CD4-positive, alpha-beta T cell treated with Interleukin-2 at 100 ng/mL for 4 hours (primary cell): ENCODE measurements at regions not wholly inside any gene's neighbourhood (a gene's known extent, or its start where the extent isn't known, plus 50 kb on each side); places are given as distances from the start of the nearest gene placed in this dataset.
"Not testable (repeated sequence)": the region's sequence is repeated elsewhere in the genome, so short reads cannot be mapped to it uniquely, and the experiment has no call there.

Experiments used
- DNase-seq: peaks from one replicate; pipeline ENCODE4 v3.0.0-alpha.2; 2020; ENCODE audit warnings: low spot score

DNA sequence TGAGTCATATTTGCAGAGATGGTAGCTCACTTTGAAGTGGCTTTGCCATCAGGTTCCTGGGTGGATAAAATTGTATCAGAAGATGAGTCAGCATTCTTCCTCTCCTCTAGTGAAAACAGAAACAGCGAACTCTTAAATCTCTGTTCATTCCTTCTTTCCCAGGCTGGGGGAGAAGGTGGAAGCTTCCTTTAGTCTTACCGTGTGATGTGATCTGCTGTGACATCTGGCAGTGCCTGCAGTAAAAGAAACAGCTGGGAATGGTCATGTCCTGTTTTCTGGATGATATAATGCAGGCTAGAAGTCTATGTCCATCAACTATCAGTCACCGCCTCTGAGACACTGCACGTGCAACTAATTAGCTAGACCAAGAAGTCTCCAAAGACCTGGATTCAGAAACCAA is 171.6 kb downstream of the VAPA start:
- no peak for DNase-seq

DNA sequence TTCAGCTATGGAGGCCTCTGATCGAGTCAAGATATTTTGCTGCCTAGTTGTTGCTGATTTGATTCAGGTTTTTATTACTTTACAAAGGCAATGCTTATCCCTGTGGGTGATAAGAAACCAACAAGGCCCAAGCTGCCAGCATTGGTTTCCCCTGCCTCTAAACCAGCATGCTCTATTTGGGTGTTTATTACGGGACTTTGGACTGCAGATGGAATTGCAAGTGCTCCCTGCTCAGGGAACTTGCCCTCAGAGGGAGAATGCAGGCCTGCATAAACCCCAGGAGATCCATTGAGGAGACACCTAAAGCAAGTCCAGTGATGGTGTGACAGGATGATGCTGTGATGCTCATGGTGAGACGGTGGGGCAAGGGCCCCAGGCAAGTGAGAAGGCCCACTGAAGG is 172.1 kb downstream of the VAPA start:
- DNase-seq: no peak

DNA sequence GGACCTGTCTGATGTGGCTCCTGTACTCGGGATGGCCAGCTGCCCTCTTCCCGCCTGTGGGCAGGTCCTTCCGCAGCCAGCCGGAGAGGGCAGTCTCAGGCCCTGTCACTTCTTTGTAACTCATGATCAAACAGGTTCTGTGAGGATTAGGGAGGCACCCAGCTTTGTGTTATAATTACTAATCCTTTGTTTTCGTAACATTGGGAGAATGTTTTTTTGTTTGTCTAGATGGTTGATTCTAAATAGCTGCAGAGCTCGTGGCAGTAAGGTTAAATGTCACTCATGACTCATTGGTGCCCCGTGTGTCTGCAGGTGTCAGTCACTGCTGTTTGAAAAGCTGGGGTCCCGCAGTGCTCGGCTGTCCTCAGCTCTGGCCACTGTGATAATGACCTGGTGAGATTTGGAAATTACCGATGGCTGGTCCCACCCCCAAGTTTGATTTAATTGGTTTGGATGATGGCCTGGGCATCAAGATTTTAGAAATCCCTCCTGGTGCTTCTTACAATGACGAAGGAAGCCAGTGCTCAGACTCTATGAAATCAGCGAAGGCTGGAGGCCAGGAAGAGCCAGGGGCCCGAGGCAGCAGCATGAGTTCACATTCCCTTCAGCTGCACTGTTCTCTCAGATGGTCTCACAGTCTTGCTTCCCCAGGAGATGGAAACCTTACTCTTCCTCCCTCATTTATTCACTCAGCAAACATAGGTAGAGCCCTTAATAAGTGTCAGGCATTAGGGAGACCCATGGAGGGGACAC is 172.8 kb downstream of the VAPA start:
- DNase-seq: no peak

DNA sequence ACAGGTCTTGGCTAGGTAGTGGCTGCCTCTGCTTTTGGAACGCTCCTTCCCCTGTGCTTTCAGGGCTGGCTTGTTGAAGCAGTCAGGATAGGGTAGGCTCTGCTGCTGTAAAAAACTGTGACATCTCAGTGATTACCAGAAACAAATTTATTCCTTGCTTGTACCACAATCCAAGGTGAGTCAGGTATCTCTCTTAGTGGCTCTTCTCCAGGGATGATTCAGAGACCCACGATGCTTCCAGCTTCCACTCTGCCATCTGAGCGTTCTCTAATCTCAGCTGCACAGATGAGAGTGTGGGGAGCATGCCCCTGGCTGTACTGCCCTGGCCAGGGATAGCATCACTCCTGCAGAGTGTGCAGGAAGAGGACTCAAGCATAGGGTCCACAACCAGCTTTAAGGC is 174.9 kb downstream of the VAPA start:
- DNase-seq: no peak

DNA sequence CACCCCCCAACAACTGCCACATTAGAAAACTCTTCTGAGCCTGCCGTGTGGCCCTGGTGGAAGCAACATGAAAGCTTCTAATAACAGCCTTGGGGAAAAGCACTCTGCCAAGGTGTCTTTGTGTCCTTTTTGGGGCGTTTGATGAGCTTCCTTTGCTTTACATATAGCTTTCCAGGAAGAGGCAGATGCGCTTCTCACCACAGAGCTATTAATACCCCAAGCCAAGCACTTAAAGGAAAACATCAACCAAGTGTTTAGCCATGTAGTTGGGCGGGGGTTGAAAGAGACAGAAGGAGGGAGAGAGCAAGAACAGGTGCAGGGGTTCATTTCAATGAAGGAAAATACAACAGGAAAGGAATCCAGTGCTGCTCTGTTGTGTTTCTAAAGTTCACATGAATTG is 176.1 kb downstream of the VAPA start:
- DNase-seq: no peak

DNA sequence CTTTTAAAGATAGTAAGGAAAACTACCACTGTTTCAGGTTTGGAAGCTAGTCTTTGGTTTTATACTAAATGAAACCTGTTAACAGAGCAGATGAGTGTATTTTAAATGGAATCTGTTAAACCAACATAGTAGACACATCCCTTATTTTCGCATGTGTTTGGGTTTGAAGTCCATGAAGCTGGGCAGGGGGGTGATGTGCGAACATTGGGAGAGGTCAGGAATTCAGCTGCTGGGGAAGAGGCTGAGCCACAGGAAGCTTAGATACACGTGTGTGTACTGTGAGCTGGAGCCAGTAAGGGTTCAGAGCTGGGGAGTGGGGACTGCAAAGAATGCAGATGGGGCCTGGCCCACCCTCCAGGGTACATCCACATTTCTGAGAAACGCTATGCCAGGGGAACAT is 176.9 kb downstream of the VAPA start:
- no peak for DNase-seq

DNA sequence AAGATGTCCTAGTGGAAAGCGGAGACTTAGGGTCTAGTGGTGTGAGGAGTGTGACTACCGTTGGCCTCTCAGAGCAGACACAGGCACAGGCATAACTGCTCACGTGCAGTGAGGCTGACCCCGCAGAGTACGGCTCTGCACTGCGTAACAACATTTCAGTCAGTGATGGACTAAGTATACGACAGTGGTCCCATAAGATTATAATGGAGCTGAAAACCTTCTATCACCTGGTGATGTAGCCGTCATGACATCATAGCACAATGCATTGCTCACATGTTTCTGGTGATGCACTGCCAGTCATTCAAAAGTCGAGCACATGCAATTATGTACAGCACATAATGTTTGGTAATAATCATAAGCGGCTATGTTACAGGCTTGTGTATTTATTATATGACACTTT is 179.6 kb downstream of the VAPA start:
- no peak for DNase-seq

DNA sequence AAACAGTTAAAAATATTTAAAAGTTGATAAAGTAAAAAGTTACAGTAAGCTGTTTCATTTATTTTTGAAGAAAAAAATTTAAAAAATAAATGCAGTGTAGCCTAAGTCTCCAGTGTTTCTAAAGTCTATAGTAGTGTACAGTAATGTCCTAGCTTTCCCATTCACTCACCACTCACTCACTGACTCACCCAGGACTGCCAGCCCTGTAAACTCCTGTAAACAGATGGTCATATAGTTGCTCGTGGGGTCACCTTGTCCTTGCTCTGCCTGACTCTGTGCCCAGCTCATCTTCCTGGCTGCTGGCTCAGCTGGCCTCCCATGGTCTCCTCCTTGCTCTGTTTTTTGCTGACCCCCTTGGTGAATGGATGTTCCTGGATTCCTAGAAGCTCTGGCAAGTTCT is 180.3 kb downstream of the VAPA start:
- no peak for DNase-seq

DNA sequence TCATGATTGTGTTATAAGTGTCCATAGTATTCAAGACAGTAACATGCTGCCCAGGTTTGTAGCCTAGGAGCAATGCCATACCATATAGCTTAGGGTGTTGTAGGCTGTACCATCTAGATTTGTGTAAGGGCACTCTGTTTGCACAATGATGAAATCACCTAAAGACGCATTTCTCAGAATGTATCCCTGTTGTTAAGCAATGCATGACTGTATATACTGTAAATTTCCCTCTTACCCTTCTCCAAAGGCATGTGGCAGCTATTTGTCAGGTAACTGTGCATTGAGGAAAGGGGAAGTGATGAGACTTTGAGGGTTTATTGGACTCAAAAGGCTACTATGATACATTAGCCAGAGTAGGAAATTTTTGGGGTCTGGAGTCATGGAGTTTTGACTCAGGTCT is 180.8 kb downstream of the VAPA start:
- DNase-seq: no peak

DNA sequence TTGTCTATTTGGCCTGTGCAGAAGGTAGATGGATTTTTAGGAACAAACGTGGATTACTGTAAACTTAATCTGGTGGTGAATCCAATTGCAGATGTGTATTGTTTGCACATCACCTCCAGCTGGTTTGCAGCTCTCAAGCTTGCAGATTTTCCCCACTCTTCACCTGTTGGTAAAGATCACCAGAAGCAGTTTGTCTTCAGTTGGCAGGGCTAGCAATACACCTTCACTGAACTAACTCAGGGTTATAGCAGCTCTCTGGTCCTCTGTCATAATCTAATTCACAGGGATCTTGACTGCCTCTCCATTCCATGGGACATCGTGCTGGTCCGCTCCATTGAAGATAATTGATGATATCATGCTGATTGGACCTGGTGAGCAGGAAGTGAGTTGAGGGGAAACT is 181.5 kb downstream of the VAPA start:
- DNase-seq: no peak

DNA sequence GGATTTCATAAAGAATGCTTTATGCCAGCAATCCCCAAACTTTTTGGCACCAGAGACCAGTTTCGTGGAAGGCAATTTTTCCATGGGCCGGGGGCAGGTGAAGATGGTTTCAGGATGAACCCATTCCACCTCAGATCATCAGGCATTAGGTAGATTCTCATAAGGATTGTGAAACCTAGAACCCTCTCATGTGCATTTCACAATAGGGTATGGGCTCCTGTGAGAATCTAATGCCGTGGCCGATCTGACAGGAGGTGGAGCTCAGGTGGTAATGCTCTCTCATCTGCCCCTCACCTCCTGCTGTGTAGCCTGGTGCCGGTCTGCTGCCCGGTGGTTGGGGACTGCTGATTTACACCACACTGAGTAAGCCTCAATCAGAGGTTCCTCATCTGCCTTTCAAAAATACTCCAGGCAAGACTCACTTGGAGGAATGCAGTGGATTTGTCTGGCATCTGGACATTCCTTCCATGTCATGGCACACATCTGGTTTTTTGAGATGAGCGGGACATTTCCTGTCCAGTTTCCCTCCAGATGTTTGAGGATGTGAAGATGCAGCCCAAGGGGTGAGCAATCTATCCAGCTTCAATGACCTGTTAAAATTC is 185.8 kb downstream of the VAPA start:
- DNase-seq: no peak

DNA sequence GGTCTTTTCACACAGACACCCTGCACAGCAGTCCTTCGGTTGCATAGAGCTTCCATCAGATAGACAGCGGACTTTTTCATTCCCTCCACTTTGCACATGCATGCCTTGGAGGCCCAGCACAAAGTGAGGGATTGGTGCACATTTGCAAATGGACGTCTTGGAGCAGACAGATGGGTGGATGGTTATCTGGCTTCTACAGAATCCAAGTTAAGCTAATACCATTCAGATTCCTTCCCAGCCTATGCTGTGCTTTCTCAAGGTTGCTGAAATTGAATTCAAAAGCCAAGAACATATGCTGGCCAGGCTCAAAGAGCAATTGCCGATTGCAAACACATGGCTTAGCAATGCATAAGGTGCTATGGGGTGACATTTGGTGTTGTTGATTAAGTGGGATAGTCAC is 186.4 kb downstream of the VAPA start:
- no peak for DNase-seq

DNA sequence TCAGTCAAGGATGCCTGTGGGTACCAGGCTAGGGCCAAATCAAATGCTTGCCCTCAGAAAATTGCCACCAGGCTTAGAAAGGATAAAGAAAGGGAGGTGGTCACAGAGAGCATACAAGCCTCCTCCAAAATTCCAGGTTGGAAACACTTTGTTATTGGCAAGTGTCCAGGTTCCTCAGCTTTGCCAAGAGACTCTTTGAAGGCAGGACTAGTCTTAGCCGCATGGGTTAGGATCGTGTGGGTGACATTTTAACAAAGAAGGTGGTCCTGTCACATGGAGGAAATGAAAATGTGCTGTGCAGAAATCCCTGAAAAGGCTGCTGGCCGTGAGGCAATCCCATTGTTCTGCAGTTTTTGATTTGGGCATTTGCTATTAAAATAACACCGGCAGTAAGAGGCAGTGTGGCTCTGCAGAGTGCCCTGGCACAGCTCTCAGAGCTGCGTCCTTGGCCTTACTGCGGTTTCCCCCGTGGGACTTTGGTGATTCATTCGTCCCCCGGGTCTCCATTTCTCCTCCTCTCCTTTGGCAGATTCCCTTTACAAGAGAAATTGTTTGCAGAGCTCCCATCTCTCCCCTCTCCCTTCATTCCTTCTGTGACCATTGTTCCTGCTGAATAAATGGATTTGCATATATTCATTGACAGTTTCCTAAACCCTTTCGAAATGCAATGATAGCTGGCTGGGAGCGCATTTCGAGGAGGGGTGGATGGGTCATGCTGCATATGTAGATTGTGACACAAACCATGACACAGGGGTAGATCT is 187.3 kb downstream of the VAPA start:
- DNase-seq: no peak

DNA sequence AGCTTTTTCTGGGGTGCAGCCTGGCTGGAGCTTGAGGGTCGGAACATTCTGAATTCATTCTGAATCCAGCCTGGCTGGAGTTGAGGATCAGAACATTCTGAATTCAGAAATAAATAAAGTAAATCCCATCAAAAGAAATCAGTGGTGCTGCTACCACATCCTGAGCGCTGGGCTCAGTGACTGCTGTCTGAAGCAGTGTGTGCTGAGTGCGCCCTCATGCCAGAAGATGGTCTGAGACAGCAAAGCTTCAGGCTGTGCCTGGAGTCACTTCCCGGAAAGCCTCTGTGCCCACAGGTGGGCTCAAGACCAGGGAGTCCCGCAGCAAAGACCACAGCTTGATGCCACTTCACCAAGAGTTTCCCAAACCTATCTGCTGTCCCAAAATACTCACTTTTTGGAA is 187.9 kb downstream of the VAPA start:
- DNase-seq: no peak

DNA sequence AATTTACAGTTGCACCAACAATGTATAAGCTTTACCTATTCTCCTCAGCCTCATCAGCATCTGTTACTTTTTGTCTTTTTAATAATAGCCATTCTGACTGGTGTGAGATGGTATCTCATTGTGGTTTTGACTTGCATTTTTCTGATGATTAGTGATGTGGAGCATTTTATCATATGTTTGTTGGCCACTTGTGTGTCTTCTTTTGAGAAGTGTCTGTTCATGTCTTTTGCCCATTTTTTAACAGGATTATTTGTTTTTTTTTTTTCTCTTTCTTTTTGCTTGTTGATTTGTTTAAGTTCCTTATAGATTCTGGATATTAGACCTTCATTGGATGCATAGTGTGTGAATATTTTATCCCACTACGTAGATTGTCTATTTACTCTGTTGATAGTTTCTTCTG is 191.3 kb downstream of the VAPA start:
- not testable (repeated sequence) for DNase-seq

DNA sequence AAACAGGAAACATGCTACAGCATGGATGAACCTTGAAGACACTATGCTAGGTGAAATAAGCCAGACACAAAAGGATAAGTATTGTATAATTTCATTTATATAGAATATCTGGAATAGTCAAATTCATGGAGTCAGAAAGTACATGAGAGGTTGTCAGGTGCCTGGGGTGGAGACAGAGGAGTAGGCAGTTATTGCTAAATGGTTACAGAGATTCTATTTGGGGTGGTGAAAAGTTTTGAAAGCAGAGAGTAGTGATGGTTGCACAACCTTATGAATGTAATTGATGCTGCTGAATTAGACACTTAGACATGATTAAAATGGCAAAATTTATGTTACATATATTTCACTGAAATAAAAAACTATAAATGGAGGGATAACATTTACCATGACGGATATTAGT is 197.4 kb downstream of the VAPA start:
- no peak for DNase-seq

DNA sequence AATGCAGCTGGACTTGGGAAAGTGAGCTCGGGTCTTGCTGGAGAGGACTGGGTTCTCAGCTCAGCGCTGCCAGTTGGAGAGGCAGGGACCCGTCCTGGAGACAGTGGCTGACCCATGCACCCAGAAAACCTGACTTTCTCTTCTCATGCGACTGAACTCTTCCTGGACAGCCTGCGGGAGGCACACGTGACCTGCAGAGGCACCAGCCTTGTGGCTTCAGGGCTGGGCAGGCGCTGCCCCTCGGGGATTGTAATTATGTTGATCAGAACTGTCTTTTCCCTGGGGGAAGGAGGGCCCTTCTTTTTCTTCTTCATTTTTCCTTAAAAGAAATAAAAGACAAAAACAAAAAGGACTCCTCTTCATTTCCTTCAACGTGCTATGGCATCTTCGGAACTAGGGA is 198.1 kb downstream of the VAPA start:
- DNase-seq: no peak

DNA sequence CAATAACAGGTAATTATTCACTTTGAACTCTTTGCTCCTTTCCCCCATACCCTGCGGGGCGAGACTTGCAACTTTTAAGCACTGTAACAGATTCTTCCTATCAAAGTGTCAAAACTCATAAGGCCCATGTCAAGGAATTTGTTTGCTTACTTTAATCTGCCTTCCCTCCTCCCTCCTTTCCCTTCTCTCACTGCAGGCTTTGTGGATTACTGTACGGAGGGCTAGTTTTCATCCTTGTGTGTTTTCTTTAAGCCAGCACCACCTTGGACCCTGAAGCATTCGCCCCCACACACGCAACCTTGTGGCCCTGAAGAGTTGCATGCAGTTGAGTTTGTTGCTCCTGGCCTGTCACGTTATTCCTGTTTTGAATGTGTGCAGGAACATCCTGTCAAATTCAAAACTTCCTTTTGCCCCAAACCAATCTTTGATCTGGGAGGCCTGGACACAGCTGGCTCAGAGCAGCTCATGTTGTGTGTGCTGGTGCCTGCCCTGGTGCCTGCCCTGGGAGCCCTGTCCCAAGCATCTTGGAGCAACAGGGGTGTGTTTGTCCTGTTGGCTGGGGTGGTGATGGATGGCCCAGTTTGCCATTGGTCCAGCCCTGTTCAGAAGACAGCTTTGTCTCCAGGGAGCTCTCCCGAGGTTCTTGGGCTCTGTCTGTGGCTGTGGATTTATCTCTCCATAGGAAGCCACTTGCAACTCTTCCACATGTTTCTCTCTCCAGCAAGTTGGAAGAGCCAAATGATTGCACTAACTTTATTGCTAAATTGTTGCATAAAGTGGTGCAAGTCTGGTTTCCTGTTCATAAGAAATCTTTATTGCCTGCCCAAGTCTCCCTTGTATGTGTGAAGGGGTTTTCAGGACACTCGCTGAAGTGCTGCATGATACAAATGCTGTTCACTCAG is 199.6 kb downstream of the VAPA start:
- DNase-seq: no peak

DNA sequence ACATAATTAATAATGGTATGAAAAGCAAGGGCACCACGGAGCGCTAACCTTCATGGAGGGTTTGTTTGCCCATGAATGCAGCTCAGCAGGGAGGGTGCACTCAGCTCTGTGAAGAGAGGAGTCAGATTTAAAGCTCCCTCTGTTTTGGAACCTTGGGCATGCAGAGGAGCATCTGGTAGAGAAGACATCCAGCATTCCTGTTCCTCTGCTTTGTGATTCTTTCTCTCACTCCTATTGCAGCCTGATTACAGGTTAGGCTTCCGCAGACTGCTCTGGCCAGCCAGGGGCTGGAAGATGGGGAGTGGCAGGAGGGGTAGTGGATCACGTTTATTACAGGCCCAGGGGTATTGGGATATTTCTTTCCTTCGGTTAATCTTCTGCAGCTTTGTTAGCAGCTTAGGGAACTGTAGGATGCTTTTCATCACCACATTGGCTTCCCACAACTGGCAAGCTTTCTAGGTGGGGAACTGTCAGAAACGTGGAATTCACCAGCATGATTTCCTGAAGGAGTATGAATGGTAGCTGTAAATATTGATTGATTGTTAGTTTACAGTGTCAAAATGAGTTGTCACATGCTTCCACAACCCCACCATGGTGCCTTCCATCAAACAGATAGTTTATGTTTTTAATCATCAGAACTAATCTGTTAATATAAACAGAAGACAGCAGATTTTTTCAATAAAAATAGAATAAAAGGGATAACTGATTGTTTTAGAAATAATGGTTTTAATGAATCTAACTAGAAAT is 201.1 kb downstream of the VAPA start:
- no peak for DNase-seq

DNA sequence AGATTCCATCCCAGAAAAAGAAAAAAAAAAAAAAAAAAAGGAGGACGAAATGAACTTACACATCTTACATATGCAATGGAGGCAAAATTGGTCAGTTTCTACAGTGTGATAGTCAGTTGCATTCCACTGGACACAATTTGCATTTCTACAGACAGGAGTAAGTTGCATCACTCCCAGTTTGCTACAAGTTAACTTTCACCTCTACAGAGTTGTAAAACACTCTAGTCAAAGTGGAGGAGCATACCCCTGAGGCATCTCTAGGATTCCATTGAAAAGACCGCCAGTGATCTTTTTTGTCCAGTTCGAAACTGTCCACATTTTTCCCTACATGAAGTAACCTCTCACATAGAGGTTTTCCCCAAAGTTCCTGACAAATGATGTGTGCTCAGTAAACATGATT is 202.8 kb downstream of the VAPA start:
- DNase-seq: no peak

DNA sequence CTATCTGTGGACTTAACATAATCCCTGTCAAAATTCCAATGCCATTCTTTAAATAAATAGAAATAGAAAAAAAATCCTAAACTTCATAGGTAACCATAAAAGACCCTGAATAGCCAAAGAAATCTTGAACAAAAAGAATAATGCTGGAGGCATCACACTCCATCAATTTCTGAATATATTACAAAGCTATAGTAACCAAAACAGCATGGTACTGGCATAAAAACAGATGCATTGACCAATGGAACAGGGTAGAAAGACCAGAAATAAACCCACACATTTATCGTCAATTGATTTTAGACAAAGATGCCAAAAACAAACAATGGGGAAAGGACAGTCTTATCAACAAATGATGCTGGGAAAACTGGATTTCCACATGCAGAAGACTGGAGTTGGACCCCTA is 205.7 kb downstream of the VAPA start:
- DNase-seq: no peak

DNA sequence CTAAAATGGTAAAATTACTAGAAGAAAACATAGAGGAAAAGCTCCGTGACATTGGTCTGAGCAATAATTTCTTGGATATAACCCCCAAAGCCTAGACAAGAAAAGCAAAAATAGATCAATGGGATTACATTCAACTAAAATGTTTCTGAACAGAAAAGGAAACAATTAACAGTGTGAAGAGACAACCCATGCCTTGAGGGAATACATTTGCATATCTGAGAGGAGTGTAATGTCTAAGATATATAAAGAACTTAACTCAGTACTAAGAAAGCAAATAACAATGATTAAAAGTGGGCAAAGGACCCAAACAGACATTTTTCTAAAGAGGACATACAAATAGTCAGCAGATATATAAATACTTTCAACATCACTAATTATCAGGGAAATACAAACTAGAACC is 206.2 kb downstream of the VAPA start:
- DNase-seq: no peak
